GM18507 (cell line): ENCODE measurements at regions not wholly inside any gene's neighbourhood (a gene's known extent, or its start where the extent isn't known, plus 50 kb on each side); places are given as distances from the start of the nearest gene placed in this dataset.

ENCODE experiments used
- DNase-seq: peaks from one replicate; pipeline ENCODE4 v3.0.0; 2011; ENCODE audit warnings: low read depth; ENCODE audit not compliant: insufficient read length; ENCODE audit errors: extremely low spot score
- FAIRE-seq: peaks from 2 replicates; lab custom pipeline; 2011; peaks lifted over from hg19 to GRCh38; lab: Jason Lieb, UNC

GRCh38 chr2:60268661-60269060, 284.8 kb downstream of the BCL11A start:
- no peak for FAIRE-seq
- no peak for DNase-seq

GRCh38 chr2:60268032-60268431, 285.4 kb downstream of the BCL11A start:
- DNase-seq (no peak), FAIRE-seq (no peak)

GRCh38 chr2:60267122-60267521, 286.3 kb downstream of the BCL11A start:
- DNase-seq (no peak), FAIRE-seq (no peak)

GRCh38 chr2:60262178-60262577, 291.3 kb downstream of the BCL11A start:
- no peak for DNase-seq

GRCh38 chr2:60260639-60261296, 292.7 kb downstream of the BCL11A start:
- FAIRE-seq = no peak
- no peak for DNase-seq

More at GRCh38 chr2:60262178-60262577, 291.3 kb downstream of the BCL11A start:
- no peak for FAIRE-seq

- DNase-seq (no peak), FAIRE-seq (no peak)
Measured at GRCh38 chr2:60259781-60260180, 293.7 kb downstream of the BCL11A start.

- DNase-seq (no peak), FAIRE-seq (no peak)
Measured at GRCh38 chr2:60252581-60253150, 300.8 kb downstream of the BCL11A start.

- no peak for DNase-seq
- no peak for FAIRE-seq
Measured at GRCh38 chr2:60251247-60251646, 302.2 kb downstream of the BCL11A start.

- FAIRE-seq (no peak), DNase-seq (no peak)
Measured at GRCh38 chr2:60249879-60250278, 303.6 kb downstream of the BCL11A start.

- DNase-seq = no peak
- FAIRE-seq = no peak
Measured at GRCh38 chr2:60247471-60247870, 306.0 kb downstream of the BCL11A start.

- FAIRE-seq (no peak), DNase-seq (no peak)
Measured at GRCh38 chr2:60246583-60246982, 306.9 kb downstream of the BCL11A start.

GRCh38 chr2:60234274-60234986, 319.0 kb downstream of the BCL11A start:
- DNase-seq (no peak), FAIRE-seq (no peak)

- FAIRE-seq = no peak
Measured at GRCh38 chr2:60230596-60230995, 322.9 kb downstream of the BCL11A start.

GRCh38 chr2:60230037-60230436, 323.4 kb downstream of the BCL11A start:
- no peak for DNase-seq
- no peak for FAIRE-seq

More at GRCh38 chr2:60230596-60230995, 322.9 kb downstream of the BCL11A start:
- DNase-seq = no peak

- DNase-seq (no peak), FAIRE-seq (no peak)
Measured at GRCh38 chr2:60226943-60227342, 326.5 kb downstream of the BCL11A start.

GRCh38 chr2:60226191-60226590, 327.3 kb downstream of the BCL11A start:
- DNase-seq (no peak), FAIRE-seq (no peak)

- DNase-seq = no peak
- FAIRE-seq = no peak
Measured at GRCh38 chr2:60223859-60224258, 329.6 kb downstream of the BCL11A start.

GRCh38 chr2:60221098-60221497, 332.4 kb downstream of the BCL11A start:
- DNase-seq = no peak
- no peak for FAIRE-seq

GRCh38 chr2:60219536-60219935, 333.9 kb downstream of the BCL11A start:
- FAIRE-seq = no peak
- no peak for DNase-seq

GRCh38 chr2:60216452-60216995, 336.9 kb downstream of the BCL11A start:
- FAIRE-seq (no peak), DNase-seq (no peak)
